CD14-positive monocyte (primary cell): ENCODE measurements at regions not wholly inside any gene's neighbourhood (a gene's known extent, or its start where the extent isn't known, plus 50 kb on each side); places are given as distances from the start of the nearest gene placed in this dataset.

Experiments used
- DNase-seq, 3 donors: peaks; one replicate each; pipeline ENCODE4 v3.0.0-alpha.2; 2011 to 2022
- H2AFZ ChIP-seq: 2 replicates; pipeline ENCODE4 v1.6.0; 2012; ENCODE audit warnings: mild to moderate bottlenecking, low read depth, low read length, inconsistent platforms; ENCODE audit not compliant: insufficient read depth, poor library complexity, severe bottlenecking
- H3K27ac ChIP-seq, 2 donors: 1 replicate in 1 of 2; 2 replicates in 1 of 2; pipeline ENCODE4 v1.5.1; 2012 to 2013; ENCODE audit warnings: low read length in 2 of 2, control low read depth in 1 of 2, inconsistent platforms in 1 of 2, low read depth in 1 of 2, mild to moderate bottlenecking in 1 of 2
- H3K27me3 ChIP-seq, 2 donors: one replicate each; pipeline versions ENCODE4 v1.6.0 to v1.6.1; 2011 to 2013; ENCODE audit warnings: low read length in 2 of 2; ENCODE audit not compliant: control insufficient read depth in 2 of 2, insufficient read depth in 2 of 2
- H3K36me3 ChIP-seq, 2 donors: replicated peaks in 1 of 2; 1 replicate in 1 of 2; 2 replicates in 1 of 2; pipeline versions ENCODE4 v1.5.1 to v1.6.1; 2012 to 2013; ENCODE audit warnings: low read length in 2 of 2, control low read depth in 1 of 2, inconsistent platforms in 1 of 2, mild to moderate bottlenecking in 1 of 2; ENCODE audit not compliant: insufficient read depth in 2 of 2, control insufficient read depth in 1 of 2
- H3K4me1 ChIP-seq, 2 donors: 1 replicate in 1 of 2; 2 replicates in 1 of 2; pipeline versions ENCODE4 v1.5.1 to v1.6.1; 2012 to 2013; ENCODE audit warnings: low read length in 2 of 2, control low read depth in 1 of 2, inconsistent platforms in 1 of 2, mild to moderate bottlenecking in 1 of 2, moderate library complexity in 1 of 2; ENCODE audit not compliant: insufficient read depth in 2 of 2, control insufficient read depth in 1 of 2
- H3K4me2 ChIP-seq: replicated peaks from 2 replicates; pipeline ENCODE3; 2012; ENCODE audit warnings: low read length, moderate library complexity, mild to moderate bottlenecking; ENCODE audit not compliant: poor library complexity, severe bottlenecking; ENCODE audit errors: extremely low read depth
- H3K4me3 ChIP-seq, 3 experiments: fragments of 200-600 bp in 1 of 3; sonication (generic) in 1 of 3; replicated peaks in 1 of 3; 1 replicate in 2 of 3; 2 replicates in 1 of 3; pipeline ENCODE4 v1.5.1; 2011 to 2013; ENCODE audit warnings: low read length in 3 of 3, mild to moderate bottlenecking in 3 of 3, control low read depth in 2 of 3, low read depth in 2 of 3, inconsistent platforms in 1 of 3, moderate library complexity in 1 of 3
- H3K79me2 ChIP-seq: 2 replicates; pipeline ENCODE4 v1.6.0; 2012; ENCODE audit warnings: mild to moderate bottlenecking, control low read depth, inconsistent platforms, low read length, moderate library complexity; ENCODE audit not compliant: insufficient read depth
- H3K9ac ChIP-seq: 2 replicates; pipeline ENCODE4 v1.6.0; 2017; ENCODE audit warnings: low read length, mild to moderate bottlenecking; ENCODE audit not compliant: insufficient read depth, poor library complexity, severe bottlenecking
- H3K9me3 ChIP-seq, 2 donors: replicated peaks in 1 of 2; 1 replicate in 1 of 2; 2 replicates in 1 of 2; pipeline versions ENCODE4 v1.5.1 to v1.6.1; 2012 to 2013; ENCODE audit warnings: low read length in 2 of 2, control low read depth in 1 of 2; ENCODE audit not compliant: control insufficient read depth in 1 of 2, insufficient read depth in 1 of 2
- H4K20me1 ChIP-seq: 2 replicates; pipeline ENCODE4 v1.6.0; 2012; ENCODE audit warnings: mild to moderate bottlenecking, low read length, control low read depth, moderate library complexity; ENCODE audit not compliant: insufficient read depth
- H3K27ac Mint-ChIP-seq, 7 donors: one replicate each; pipeline ENCODE4 v1.8.0; 2020; ENCODE audit warnings: mild to moderate bottlenecking in 7 of 7, mixed read lengths in 7 of 7, moderate library complexity in 6 of 7, inconsistent platforms in 2 of 7
- H3K27me3 Mint-ChIP-seq, 3 donors: one replicate each; pipeline ENCODE4 v1.8.0; 2021 to 2022; ENCODE audit warnings: low read depth in 3 of 3, mild to moderate bottlenecking in 3 of 3, mixed read lengths in 3 of 3, moderate library complexity in 3 of 3, inconsistent platforms in 1 of 3
- H3K36me3 Mint-ChIP-seq, 2 donors: one replicate each; pipeline ENCODE4 v1.8.0; 2020; ENCODE audit warnings: mixed read lengths in 2 of 2, inconsistent platforms in 1 of 2, mild to moderate bottlenecking in 1 of 2
- H3K4me1 Mint-ChIP-seq: one replicate; pipeline ENCODE4 v1.8.0; 2020; ENCODE audit warnings: mild to moderate bottlenecking, mixed read lengths
- H3K4me3 Mint-ChIP-seq, 2 donors: one replicate each; pipeline ENCODE4 v1.8.0; 2020; ENCODE audit warnings: mild to moderate bottlenecking in 2 of 2, mixed read lengths in 2 of 2, moderate library complexity in 1 of 2
- H3K9me3 Mint-ChIP-seq, 7 donors: one replicate each; pipeline ENCODE4 v1.8.0; 2020 to 2022; ENCODE audit warnings: mixed read lengths in 7 of 7, mild to moderate bottlenecking in 6 of 7, moderate library complexity in 6 of 7, inconsistent platforms in 2 of 7
- WGBS: methylation state at CpG from one replicate; pipeline ENCODE4 v1.1.5; 2013; ENCODE audit warnings: missing lambda C conversion rate; ENCODE audit not compliant: insufficient coverage; 5-methylcytosine and 5-hydroxymethylcytosine counted together
- intact Hi-C, 2 donors: fragments of 100-400 bp; cut with micrococcal nuclease; formaldehyde crosslinking; loops; one replicate each; pipeline versions ENCODE4 v1.15.0 to v1.15.1; 2023
- TF ChIP-seq, protein P1 (sequence below): fragments of 200-600 bp; IDR thresholded peaks from one replicate; pipeline ENCODE4 v1.8.0; 2022; ENCODE audit warnings: antibody characterized with exemption, mild to moderate bottlenecking

DNA sequence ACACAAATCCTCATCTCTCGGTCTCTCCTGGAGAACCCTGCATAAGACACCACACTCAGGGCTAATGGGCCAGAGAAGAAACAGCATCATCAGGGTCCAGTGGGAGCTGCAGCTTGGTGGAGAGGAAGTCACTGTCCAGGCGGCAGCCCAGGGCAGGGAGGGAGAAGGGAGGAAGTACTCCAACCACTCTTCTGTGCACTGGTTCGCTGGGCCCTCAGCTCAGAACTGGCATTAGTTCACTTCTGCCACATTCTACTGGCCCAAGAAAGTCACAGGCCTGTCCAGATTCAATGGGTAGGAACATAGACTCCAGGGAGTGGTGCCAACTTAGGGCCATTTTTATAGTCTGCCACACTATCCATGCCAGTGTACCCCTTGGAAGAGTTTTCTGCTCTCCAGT lies 169.0 kb downstream of the ABHD5 start:
- H3K27ac ChIP-seq, result no peak overlapping the region
- H3K4me1 ChIP-seq, result no peaks in the 10 kb centered on the region
- no peak overlapping the region for H3K4me2 ChIP-seq
- no peak overlapping the region for H3K4me3 ChIP-seq
- Mint-ChIP-seq H3K36me3 (no peaks in the 10 kb centered on the region), H3K27me3 (peaks cover 21 to 34% (median 27%) of the 10 kb centered on the region in 3 donors), H3K4me1 (peaks cover 4% of the 10 kb centered on the region), H3K27ac (no peak overlapping the region), H3K9me3 (no peaks in the 10 kb centered on the region), H3K4me3 (no peak overlapping the region)
- TF ChIP-seq, protein P1, sequence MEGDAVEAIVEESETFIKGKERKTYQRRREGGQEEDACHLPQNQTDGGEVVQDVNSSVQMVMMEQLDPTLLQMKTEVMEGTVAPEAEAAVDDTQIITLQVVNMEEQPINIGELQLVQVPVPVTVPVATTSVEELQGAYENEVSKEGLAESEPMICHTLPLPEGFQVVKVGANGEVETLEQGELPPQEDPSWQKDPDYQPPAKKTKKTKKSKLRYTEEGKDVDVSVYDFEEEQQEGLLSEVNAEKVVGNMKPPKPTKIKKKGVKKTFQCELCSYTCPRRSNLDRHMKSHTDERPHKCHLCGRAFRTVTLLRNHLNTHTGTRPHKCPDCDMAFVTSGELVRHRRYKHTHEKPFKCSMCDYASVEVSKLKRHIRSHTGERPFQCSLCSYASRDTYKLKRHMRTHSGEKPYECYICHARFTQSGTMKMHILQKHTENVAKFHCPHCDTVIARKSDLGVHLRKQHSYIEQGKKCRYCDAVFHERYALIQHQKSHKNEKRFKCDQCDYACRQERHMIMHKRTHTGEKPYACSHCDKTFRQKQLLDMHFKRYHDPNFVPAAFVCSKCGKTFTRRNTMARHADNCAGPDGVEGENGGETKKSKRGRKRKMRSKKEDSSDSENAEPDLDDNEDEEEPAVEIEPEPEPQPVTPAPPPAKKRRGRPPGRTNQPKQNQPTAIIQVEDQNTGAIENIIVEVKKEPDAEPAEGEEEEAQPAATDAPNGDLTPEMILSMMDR, result no peak
- H3K9ac ChIP-seq, result no peak overlapping the region
- H2AFZ ChIP-seq, result no peak overlapping the region
- peaks cover 0 to 15% of the 10 kb centered on the region in 2 donors for H3K27me3 ChIP-seq
- whole genome bisulfite sequencing, result 60% methylated on average over 2 of the region's 3 CpGs
- no peak for DNase-seq
- no peaks in the 10 kb centered on the region for H4K20me1 ChIP-seq
- H3K36me3 ChIP-seq, result no peaks in the 10 kb centered on the region
- no peaks in the 10 kb centered on the region for H3K9me3 ChIP-seq
- intact Hi-C loops, result loop anchor here in 1 of 2 donors (10.0 kb wide), 1 partner anchor 335 kb away; no protein-coding TSS in a partner anchor
- no peaks in the 10 kb centered on the region for H3K79me2 ChIP-seq

DNA sequence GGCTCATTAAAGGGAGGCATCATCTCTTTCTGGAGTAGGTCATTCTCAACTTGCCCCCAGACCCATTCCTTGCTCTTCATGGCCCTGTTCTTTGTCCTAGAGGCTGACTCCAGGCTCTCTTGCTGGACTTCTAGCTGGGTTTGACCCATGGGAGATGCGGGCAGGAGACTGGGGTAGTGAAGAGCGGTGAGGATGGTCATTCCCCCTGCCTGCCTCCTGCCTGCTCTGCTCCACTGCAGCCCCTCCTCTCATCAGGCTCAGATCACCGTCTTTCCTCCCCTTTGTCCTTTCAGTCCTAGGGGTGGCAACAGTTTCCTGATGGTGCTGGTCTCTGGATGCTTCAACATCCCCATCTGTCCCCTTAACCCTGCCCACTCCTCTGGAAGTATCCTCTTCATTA lies 170.9 kb downstream of the ABHD5 start:
- H3K4me1 Mint-ChIP-seq, result no peaks in the 10 kb centered on the region
- intact Hi-C loops, result no loop called here
- no peak overlapping the region for H3K4me3 Mint-ChIP-seq
- no peak overlapping the region for H3K4me2 ChIP-seq
- DNase-seq, result no peak
- no peaks in the 10 kb centered on the region for H4K20me1 ChIP-seq
- H3K36me3 Mint-ChIP-seq, result no peaks in the 10 kb centered on the region
- WGBS, result 96% methylated on average over 3 of the region's 3 CpGs
- H3K27ac Mint-ChIP-seq, result no peak overlapping the region
- H2AFZ ChIP-seq, result no peak overlapping the region
- no peaks in the 10 kb centered on the region for H3K9me3 ChIP-seq
- H3K79me2 ChIP-seq, result no peaks in the 10 kb centered on the region
- H3K4me1 ChIP-seq, result no peaks in the 10 kb centered on the region
- peaks cover 0 to 13% of the 10 kb centered on the region in 2 donors for H3K27me3 ChIP-seq
- no peak overlapping the region for H3K9ac ChIP-seq
- no peak overlapping the region for H3K27ac ChIP-seq
- peaks cover 14 to 27% (median 19%) of the 10 kb centered on the region in 3 donors for H3K27me3 Mint-ChIP-seq
- H3K9me3 Mint-ChIP-seq, result no peaks in the 10 kb centered on the region
- no peaks in the 10 kb centered on the region for H3K36me3 ChIP-seq
- TF ChIP-seq, protein P1, result no peak
- H3K4me3 ChIP-seq, result no peak overlapping the region
